ENCODE measurements at regions not wholly inside any gene's neighbourhood (a gene's known extent, or its start where the extent isn't known, plus 50 kb on each side); places are given as distances from the start of the nearest gene placed in this dataset.
"Not testable (repeated sequence)": the region's sequence is repeated elsewhere in the genome, so short reads cannot be mapped to it uniquely, and the experiment has no call there.

DNA sequence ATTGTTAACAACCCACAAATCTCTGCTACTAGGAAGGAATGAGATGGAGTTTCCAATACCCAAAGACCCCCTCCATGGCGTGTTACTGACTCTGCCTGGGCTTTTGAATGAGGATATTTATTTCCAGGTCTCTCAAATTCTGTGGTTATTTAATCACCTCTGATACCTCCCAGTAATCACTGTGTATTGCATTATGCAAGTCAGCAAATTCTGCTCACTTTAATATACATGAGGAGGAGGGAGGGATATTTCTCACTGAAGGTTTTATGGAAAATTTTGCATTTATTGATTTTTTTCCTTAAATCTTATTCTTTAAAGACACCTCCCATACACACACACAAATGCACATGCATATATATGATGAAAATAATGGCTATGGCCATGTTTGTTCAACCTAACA is 962.9 kb downstream of the VRK1 start:
- no peak for ATAC-seq

DNA sequence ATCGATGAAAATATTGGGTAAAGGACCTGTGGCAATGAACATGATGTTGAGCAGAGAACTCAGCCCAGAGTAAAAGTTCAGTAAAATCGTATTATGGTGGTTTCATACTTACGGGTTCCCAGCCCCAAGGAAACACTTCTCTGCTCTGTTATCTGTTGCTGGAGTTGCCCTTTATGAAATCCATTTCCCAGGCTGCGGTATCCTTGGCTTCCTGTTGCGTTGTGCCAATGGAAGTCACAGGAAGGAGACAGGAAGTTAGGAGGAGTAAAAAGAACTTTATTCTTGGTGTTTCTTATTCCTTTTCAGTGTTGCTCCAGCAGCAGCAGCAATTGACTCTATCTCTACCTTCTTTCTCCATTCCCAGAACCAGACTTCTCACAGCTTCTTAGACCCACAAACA is 965.2 kb downstream of the VRK1 start:
- ATAC-seq, result no peak

DNA sequence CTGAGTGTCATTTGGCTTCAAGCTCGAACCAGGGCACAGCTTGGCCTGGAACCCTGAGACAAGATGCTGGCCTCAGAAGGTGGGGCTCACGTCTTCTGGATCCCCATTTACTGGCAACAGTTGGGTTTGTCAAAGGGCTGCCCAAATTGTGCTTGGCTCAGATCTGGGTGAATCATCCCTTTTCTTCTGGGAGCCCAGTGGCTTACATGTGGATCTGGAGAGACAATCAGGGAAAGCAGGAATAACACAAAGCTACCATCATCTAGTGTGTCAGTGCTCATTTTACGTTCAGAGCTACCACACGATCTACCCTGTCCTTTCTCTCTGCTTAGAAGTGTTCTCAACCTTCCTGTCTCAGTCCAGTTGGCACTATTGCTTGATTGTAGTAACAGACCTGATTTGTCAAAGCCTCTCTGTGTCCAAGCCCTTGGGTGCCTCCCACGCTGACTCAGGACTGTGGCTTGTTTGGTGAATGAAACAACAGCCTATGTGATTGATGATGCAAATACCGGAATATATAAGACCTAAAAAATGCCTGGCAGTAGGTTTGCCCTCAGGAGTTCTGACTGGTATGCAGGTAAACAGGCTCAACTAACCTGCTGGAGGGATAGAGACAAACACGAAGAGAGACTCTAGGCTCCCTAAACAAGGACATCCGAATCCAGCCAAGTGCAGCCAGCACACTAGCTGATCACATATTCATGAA is 974.3 kb downstream of the VRK1 start:
- ATAC-seq, result peak; percentile 93

DNA sequence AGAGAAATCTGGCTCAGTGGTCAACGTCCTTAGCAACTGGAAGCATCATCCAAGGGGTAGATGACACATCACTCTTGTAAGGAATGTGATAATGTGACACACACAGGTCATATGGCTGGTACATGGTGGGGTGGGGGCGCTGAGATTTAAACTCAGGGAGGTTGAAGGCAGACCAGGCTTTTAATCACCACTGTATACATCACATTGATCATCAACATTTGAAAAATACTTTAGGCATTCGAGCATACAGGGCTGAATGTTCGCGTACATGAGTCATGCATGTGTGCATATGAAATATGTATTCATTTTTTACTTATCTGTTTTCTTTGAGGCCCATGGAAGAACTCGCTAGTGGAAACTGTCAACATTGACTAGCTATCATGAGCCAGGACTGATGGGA is 976.4 kb downstream of the VRK1 start:
- no peak for ATAC-seq

DNA sequence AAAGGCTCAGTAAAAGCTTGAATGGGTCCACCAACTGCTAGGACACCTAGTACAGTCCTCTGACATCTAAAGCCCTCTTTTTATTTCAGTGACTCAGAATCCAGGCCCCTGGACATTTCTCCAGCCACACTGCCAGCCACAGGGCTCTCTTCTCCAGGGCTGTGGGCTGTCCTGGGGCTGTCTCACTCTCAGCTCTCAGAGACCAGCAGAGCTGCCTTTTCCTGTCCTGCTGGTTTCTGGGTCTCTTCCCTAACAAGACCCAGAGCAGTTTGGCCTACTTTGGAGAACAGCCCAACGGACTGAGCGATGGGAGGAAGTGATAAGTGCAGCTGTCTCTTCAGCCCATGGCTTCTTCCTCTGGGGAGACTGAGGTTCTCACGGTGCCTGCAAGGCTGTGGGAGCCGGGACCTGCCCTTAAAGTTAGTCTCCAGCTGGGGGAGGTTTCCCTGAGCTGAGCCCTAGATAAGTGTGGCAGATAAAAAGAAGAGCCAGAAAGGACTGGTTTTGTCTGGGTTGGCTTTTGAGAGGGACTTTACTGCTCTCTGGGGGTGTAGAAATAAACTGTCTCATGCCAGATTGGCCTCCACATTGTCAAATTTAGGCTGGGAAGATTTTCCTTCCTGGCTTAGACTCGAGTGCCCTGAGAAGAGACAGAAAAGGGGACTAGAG is 979.8 kb downstream of the VRK1 start:
- peak; percentile 85 for ATAC-seq

DNA sequence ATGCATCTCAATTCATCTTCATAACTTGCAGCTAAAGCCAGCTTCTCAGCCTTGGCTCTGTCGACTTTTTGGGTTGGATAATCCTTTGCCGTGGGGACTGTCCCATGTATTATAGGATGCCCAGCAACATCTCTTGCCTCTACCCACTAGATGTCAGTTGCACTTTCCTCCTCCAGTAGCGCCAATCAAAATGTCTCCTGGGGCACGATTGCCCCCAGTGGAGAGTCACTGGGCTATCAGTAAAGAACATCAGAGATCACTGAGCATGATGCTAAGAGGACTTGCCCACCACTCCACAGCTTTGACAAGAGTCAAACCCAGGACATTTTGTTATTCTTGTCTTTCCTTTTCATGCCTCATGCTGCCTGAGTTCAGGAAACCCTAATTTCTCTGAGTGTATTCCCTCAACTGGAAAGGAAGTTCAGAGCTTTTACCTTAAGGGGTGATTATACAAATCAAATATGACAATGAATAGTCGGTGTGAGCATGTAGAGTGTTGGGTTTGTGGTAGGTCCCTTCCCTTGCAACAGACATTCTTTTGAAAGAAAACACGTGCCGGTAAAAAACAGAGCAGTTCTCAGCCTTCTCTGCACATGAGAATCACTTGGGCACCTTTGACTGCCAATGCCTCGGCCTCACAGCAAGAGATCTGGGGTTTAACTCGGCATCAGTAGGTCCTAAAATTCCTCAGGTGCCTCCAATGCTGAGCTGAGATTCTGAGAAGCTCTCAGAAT is 980.6 kb downstream of the VRK1 start:
- no peak for ATAC-seq

DNA sequence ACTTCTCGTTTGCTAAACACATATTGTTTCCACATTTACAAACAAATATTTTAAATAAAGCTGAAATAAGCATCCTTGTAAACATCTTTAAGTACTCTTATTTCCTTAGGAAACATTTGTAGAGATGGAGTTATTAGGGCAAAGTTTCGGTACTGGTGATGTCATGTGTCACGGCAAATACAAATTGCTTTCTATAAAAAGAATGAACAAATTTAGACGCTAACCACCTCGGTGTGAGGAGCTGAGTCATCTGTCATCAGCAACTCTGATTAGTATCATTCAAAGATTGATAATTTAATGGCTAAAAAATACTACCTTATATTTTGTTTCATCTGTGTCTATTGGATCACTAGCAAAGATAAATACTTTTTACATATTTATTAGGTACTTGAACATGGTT is 982.0 kb downstream of the VRK1 start:
- ATAC-seq, result no peak

DNA sequence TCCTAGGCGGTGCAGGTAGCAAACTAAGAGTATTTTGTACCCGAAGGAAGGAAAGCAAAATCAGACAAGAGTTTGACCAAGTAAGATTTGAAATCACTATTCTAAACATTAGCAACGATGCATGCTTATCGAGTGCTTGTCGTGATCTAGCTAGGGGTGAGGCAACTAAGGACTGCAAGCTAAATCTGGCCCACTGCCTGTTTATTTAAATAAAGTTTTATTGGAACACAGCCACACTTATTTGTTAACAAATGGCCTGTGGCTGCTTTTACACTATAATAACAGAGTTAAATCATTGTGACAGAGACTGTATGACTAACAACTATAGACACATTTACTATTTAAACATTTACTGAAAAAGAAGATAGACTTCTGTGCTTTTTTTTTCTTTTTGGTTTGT is 983.6 kb downstream of the VRK1 start:
- ATAC-seq, result no peak

DNA sequence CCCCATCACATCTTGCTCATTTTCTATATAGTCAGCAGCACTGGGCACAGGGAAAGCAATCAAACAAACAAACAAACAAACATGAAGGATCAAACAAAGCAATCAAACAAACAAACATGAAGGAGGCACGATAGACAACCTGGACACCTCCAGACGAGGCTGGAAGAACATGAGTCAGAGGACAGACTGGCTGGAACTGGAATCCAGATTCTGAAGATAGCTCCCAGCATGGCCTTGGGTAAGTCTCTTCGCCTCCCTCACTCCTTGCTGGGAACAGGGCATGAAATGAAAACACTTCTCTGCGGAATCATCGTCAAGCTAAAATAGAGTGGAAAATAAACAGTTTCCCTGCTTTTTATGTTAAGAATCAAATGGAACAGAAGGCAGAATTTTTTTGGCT is 984.8 kb downstream of the VRK1 start:
- ATAC-seq, result no peak

DNA sequence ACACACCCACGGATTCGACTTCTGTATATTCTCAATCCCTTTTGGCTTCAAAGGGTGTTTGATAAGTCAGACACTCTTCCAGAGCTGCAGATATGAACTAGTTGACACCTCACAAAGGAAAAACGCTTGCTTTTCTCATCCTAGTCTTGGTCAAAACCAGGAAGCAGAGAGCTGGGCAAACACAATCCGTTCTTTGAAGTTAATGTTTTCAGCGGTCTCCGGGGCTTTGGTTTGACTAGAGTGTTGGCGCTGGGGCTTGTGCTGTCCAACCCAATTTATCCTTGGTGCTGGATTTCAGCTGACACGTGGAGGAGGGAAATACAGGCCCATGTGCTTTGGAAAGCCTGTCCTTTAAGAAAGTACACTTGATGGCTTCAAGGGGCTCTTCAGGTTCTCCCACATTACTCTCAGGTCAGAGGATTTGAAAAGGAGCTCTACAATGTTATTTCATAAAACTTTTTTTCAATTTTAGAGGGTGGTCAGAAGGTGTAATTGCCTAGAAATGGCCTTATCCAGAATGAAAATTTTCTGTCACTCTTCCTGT is 985.8 kb downstream of the VRK1 start:
- ATAC-seq, result no peak

DNA sequence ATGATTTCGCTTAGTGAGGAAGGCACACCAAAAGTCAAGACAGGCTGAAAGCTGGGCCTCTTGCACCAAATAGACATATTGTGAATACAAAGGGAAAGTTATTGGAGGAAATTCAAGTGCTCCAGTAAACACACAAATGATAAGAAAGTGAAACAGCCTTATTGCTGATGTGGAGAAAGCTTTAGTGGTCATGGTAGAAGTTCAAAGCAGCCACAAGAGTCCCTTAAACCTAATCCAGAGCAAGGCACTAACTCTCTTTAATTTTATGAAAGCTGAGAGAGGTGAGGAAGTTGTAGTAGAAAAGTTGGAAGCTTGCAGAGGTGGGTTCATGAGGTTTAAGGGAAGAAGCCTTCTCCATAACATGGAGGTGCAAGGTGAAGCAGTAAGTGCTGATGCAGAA is 988.3 kb downstream of the VRK1 start:
- ATAC-seq, result no peak

DNA sequence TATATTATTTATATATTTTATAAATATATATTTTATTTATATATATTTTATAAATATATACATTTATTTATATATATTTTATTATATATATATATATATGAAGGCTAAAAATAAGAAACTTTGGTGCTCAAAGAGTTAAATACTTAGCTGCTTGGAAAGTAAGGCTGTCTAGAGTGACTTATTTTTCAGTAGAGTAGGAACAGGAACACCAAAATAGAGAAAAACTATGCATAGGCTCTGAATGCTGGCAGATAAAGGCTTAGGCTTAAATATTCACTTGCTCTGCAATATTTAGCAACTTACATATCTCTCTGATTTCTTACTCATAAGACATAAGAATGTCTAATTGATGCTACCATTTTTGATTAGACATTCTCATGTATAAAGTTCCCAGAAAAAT is 991.2 kb downstream of the VRK1 start:
- ATAC-seq, result no peak

DNA sequence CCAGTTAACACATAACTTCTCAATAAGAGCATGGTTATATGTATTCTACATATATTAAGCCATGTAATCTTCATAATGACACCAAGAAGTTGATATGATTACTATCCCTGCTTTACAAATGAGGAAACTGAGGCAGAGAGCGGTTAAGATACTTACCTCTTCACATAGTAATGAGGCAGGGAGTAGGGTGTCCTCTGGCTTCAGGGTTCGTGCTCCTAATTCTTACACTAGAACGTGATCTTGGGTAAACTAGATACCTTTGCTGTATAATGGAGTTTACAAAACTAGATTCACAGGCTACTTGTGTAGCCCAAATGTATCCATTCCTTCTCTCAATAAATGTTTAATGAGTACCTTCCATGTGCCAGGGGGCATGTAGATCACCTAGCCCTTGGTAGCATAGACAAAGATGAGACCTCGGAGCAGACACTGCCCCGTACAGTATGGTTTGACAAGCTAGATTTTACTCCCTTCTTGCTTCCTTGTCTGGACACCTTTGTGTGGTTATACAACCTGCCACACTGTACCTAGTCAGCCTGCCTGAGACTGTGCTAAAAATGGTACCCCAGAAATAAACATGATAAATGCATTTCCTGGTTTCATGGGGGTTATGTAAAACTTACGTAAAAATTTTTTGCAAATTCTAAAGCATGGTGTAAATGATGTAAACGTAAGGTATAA is 991.8 kb downstream of the VRK1 start:
- ATAC-seq, result no peak

DNA sequence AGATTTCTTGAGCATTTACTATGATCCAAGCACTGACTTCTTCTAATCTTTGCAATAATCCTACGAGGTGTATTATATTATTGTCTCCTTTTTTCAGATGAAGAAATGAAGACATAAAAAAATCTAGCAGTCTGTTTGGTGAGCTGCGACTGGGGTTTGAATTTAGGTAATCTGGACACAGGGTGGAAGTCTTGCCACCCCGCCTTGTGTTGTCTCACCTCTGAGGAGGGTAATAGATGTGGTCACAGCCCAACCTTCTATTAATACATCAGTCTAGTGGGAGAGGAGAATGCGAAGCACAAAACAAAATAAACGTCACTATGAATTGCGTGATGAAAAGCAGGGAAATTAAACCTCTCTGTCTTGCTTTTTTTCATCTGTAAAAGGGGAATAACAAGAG is 993.9 kb downstream of the VRK1 start:
- no peak for ATAC-seq

DNA sequence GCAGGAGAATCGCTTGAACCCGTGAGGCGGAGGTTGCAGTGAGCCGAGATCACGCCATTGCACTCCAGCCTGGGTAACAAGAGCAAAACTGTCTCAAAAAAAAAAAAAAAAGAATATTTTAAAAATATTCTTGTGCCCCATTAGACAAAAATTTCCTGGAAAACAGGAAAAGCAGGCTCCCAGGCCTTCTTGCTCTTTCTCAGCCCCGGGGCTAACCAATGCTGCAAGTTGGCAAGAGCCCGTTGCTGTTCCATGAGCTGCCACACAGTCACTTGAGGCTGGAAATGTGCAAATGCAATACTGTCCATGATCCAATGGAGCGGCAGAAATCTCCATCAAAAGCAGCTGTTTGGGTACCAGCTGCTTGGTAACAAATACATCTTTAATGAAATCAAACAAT is 994.7 kb downstream of the VRK1 start:
- ATAC-seq, result no peak

DNA sequence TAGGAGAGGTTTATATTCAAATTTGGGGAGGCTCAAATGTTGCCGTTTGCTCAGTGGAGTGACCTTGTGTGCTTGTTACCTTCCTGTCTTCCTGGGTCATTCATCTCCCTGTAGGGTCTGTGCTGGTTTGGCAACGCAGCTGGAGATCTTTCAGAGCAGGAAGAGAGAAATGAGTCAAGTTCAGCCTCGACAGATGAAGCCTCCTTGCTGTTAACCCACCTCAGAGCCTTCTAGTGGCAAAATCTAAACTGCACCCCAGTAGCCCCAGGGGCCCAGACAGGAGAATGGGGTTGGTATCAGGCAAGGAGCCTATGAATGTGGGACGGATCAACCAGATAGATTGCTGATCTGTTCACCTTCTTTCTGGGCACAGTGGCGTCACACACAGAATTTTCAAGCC is 999.3 kb downstream of the VRK1 start:
- ATAC-seq, result no peak

DNA sequence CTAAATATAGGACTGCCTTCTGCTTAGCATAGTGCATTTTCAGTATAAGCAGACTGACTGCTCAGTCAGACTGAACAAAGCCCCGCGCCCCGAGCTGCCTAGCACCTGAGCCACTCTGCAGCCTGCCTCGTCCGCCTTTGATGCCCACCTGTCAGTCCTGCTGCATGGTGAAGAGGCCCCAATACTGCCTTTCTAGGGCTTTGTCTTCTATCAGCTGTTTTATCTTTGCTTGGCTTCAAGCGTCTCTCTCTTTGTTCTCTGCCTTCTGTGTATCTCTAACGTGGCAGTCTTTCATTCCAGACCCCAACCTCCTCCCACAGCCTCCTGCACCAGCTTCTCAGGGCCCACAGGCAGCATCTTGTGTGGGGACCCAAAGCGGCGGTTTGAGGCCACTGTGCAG is 1001.0 kb downstream of the VRK1 start:
- ATAC-seq, result no peak

DNA sequence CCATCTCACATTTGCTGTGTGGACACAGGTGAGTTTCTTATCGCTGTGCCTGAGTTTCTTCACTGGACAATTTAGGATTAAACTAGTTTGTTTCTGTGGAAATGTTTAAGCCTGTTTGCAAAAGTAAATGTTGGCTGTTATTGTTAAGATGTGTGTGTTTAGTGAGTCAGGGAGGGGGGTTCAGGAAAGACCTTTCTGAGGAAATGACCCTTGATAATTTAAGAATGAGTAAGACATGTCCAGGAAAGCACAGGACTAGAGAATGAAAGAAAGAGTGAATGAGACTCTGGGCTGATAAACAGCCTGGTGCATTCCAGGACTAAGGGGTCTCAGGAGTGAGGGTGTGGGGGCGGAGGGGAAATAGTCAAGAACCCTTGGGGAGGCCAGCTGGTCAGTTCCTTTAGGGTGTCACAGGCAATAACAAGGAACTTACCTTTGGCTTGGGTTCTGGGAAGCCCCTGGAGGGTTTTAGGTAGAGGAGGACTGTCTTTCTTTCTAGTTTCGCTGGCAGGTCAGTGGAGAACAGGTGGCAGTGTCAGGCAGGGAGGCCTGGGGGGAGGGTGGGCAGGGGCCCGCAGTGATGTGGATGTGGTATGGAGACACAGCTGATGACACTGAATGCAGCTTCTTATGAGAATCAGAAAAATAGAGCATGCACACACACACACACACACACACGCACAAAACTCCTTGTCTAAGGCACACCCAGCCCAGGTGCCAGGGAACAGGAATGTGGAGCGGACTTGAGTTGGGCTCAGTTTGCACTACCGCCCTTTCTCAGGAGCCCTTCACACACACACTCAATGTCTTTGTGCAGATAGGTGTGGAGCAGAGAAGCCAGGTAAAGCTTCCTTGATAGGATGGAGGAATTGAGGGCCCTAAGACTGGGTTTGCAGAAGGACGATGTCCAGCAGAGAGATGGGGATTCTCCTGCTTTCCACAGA is 1005.5 kb downstream of the VRK1 start:
- no peak for ATAC-seq

DNA sequence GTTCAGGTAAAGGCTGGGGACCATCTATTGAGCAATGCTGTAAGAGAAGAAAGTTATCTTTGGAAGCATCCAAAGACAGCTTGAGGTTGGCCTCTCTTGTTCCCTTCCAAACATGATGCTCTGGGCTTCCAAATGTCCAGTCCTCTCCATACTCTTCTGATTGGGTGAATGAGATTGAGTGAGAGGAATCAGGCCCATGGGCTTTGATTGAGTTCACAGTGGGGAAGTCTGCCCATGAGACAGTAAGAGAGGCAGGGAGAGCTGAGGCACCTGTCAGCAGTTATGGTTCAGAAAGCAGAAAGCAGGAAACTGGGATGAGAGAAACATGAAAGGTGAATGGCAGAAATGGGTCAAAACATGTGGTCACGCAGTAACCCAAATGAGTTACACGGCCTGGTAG is 1006.9 kb downstream of the VRK1 start:
- no peak for ATAC-seq

DNA sequence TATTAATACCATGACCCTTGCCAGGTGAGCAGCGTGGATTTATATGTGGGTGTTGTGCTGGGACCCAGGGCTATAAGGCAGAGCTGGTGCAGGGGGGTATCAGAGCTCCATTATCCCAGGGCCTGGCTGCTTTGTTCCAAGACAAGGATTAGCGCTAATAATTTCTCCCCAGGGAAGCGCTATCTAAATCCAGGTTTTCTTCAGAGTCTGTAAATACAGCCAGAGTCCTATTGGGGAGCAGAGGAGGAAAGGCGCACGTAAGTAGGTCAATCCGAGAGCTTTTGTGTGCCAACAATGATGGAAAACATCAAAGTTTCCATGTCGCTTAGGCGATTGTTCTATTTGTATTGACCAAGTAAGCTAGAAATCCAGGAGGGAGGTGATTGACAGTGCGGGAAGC is 1009.7 kb downstream of the VRK1 start:
- ATAC-seq, result no peak

DNA sequence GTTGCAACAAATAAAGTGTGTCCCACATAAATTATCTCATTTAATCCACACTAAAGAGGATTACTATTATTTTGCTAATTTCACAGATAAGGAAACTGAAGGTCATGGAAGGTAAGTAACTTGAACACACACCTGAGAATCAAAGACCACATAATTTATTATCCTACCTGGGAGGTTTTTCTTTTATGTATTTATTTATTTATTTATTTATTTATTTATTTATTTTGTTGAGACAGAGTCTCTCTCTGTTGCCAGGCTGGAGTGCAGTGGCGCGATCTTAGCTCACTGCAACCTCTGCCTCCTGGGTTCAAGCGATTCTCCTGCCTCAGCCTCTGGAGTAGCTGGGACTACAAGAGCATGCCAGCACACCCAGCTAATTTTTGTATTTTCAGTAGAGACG is 1011.4 kb downstream of the VRK1 start:
- not testable (repeated sequence) for ATAC-seq

DNA sequence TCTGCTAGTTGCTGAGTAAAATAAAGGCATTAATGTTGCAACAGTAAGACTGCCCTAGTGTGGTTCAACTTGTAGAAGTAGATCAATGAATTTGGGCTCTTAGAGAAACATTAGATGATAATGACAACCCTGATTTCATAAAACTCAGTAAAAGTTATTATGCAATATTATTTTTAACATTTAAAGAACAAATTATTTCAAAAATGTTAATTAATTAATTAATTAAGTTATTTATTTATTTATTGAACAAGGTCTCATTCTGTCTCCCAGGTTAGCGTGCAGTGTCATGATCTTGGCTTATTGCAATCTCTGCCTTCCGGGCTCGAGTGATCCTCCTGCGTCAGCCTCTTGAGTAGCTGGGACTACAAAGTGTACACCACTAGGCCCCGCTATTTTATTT is 1016.4 kb downstream of the VRK1 start:
- no peak for ATAC-seq
